Body of pancreas (tissue), 4 donors: ENCODE measurements at regions not wholly inside any gene's neighbourhood (a gene's known extent, or its start where the extent isn't known, plus 50 kb on each side); places are given as distances from the start of the nearest gene placed in this dataset.

ENCODE experiments used
- ATAC-seq: fragments of 150-250 bp; one replicate; pipeline ENCODE4 v1.9.1; 2016
- DNase-seq, 4 donors: peaks; one replicate each; pipeline ENCODE4 v3.0.0-alpha.2; 2019
- H3K27ac ChIP-seq, 4 donors: fragments of 200-600 bp; sonication (generic); 1 replicate in 3 of 4; 2 replicates in 1 of 4; pipeline versions ENCODE4 v1.5.1 to v1.6.1; 2016 to 2019; ENCODE audit warnings: mild to moderate bottlenecking in 1 of 4, mixed read lengths in 1 of 4, moderate library complexity in 1 of 4
- H3K27me3 ChIP-seq, 2 donors: fragments of 200-600 bp; sonication (generic); one replicate each; pipeline ENCODE4 v1.6.0; 2016; ENCODE audit warnings: mild to moderate bottlenecking in 1 of 2
- H3K36me3 ChIP-seq, 2 donors: fragments of 200-600 bp; sonication (generic); replicated peaks in 1 of 2; 2 replicates each; pipeline ENCODE4 v1.5.1; 2016; ENCODE audit warnings: low read depth in 2 of 2; ENCODE audit not compliant: insufficient read depth in 1 of 2
- H3K4me1 ChIP-seq: fragments of 200-600 bp; sonication (generic); one replicate; pipeline ENCODE4 v1.6.0; 2016
- H3K4me3 ChIP-seq, 2 donors: fragments of 200-600 bp; sonication (generic); 1 replicate in 1 of 2; 2 replicates in 1 of 2; pipeline ENCODE4 v1.5.1; 2016 to 2019
- H3K9me3 ChIP-seq, 3 donors: fragments of 200-600 bp; sonication (generic); 1 replicate in 2 of 3; 2 replicates in 1 of 3; pipeline ENCODE4 v1.5.1; 2016
- CTCF ChIP-seq, 7 experiments: fragments of 450-650 bp in 4 of 7; fragments of 200-600 bp in 3 of 7; sonication (generic) in 3 of 7; IDR thresholded peaks; one replicate each; pipeline ENCODE4 v1.5.1; 2016 to 2019; ENCODE audit warnings: antibody characterized with exemption in 7 of 7
- POLR2A ChIP-seq, 3 donors: fragments of 450-650 bp; IDR thresholded peaks; one replicate each; pipeline ENCODE4 v1.6.1; 2016; ENCODE audit warnings: antibody characterized with exemption in 3 of 3, mild to moderate bottlenecking in 2 of 3
- WGBS, 2 donors: methylation state at CpG; one replicate each; pipeline ENCODE4 v1.1.5; 2017; 5-methylcytosine and 5-hydroxymethylcytosine counted together
- intact Hi-C: fragments of 100-400 bp; cut with DNase I; formaldehyde crosslinking; loops from one replicate; pipeline ENCODE4 v1.15.1; 2023

- no peaks in the 10 kb centered on the region for H3K27me3 ChIP-seq
- no peak overlapping the region for H3K4me3 ChIP-seq
- TF ChIP-seq CTCF (IDR thresholded peaks at IDR 0.05) (no peak), POLR2A (IDR thresholded peaks at IDR 0.05) (no peak)
- WGBS, 2 donors, result 61 to 62% methylated on average over 5 of the region's 5 CpGs
- H3K9me3 ChIP-seq, result no peaks in the 10 kb centered on the region
- no peaks in the 10 kb centered on the region for H3K4me1 ChIP-seq
- H3K36me3 ChIP-seq, result no peaks in the 10 kb centered on the region
- no peak for ATAC-seq
- intact Hi-C loops, result no loop called here
- no peak overlapping the region for H3K27ac ChIP-seq
- DNase-seq, result no peak
Observed at GRCh38 chr5:5828619-5829018, 406.1 kb downstream of the ICE1 start.

GRCh38 chr5:5826911-5827310, 404.4 kb downstream of the ICE1 start:
- DNase-seq (peak in 1 of 4 donors; percentile 10), ATAC-seq (no peak)
- no peaks in the 10 kb centered on the region for H3K9me3 ChIP-seq
- intact Hi-C loops, result no loop called here
- H3K36me3 ChIP-seq, result no peaks in the 10 kb centered on the region
- H3K4me3 ChIP-seq, result no peak overlapping the region
- 61 to 70% methylated on average over 6 of the region's 6 CpGs for WGBS, 2 donors
- H3K27ac ChIP-seq, result no peak overlapping the region
- H3K27me3 ChIP-seq, result no peaks in the 10 kb centered on the region
- no peaks in the 10 kb centered on the region for H3K4me1 ChIP-seq
- TF ChIP-seq POLR2A (IDR thresholded peaks at IDR 0.05) (no peak), CTCF (IDR thresholded peaks at IDR 0.05) (no peak)

- no peak for ATAC-seq
- no peaks in the 10 kb centered on the region for H3K27me3 ChIP-seq
- H3K36me3 ChIP-seq, result no peaks in the 10 kb centered on the region
- H3K27ac ChIP-seq, result no peak overlapping the region
- intact Hi-C loops, result no loop called here
- no peak overlapping the region for H3K4me3 ChIP-seq
- H3K4me1 ChIP-seq, result no peaks in the 10 kb centered on the region
- 72 to 85% methylated on average over 3 of the region's 3 CpGs for WGBS, 2 donors
- H3K9me3 ChIP-seq, result no peaks in the 10 kb centered on the region
- no peak for TF ChIP-seq POLR2A (IDR thresholded peaks at IDR 0.05)
- no peak for TF ChIP-seq CTCF (IDR thresholded peaks at IDR 0.05)
- no peak for DNase-seq
Observed at GRCh38 chr5:5822729-5823257, 400.3 kb downstream of the ICE1 start.

- intact Hi-C loops, result no loop called here
- H3K4me1 ChIP-seq, result no peaks in the 10 kb centered on the region
- H3K27ac ChIP-seq, result no peak overlapping the region
- H3K4me3 ChIP-seq, result no peak overlapping the region
- H3K27me3 ChIP-seq, result no peaks in the 10 kb centered on the region
- H3K36me3 ChIP-seq, result no peaks in the 10 kb centered on the region
- DNase-seq, result no peak
- no peak for ATAC-seq
- TF ChIP-seq POLR2A (IDR thresholded peaks at IDR 0.05) (no peak), CTCF (IDR thresholded peaks at IDR 0.05) (no peak)
- H3K9me3 ChIP-seq, result no peaks in the 10 kb centered on the region
Observed at GRCh38 chr5:5816960-5817359, 394.5 kb downstream of the ICE1 start.

- DNase-seq, result no peak
- no peak for TF ChIP-seq POLR2A (IDR thresholded peaks at IDR 0.05)
- no peak for TF ChIP-seq CTCF (IDR thresholded peaks at IDR 0.05)
Observed at GRCh38 chr5:5813441-5813840, 391.0 kb downstream of the ICE1 start.

More at GRCh38 chr5:5813441-5813840, 391.0 kb downstream of the ICE1 start:
- H3K36me3 ChIP-seq, result no peaks in the 10 kb centered on the region
- no peaks in the 10 kb centered on the region for H3K4me1 ChIP-seq
- 30 to 35% methylated on average over 5 of the region's 5 CpGs for WGBS, 2 donors
- ATAC-seq, result no peak
- H3K9me3 ChIP-seq, result no peaks in the 10 kb centered on the region
- intact Hi-C loops, result no loop called here
- no peak overlapping the region for H3K4me3 ChIP-seq
- no peak overlapping the region for H3K27ac ChIP-seq
- H3K27me3 ChIP-seq, result no peaks in the 10 kb centered on the region
